GM21529 (cell line): ENCODE measurements at regions not wholly inside any gene's neighbourhood (a gene's known extent, or its start where the extent isn't known, plus 50 kb on each side); places are given as distances from the start of the nearest gene placed in this dataset.
"Not testable (repeated sequence)": the region's sequence is repeated elsewhere in the genome, so short reads cannot be mapped to it uniquely, and the experiment has no call there.

ENCODE experiments used
- ATAC-seq: cut with Tn5 transposase; IDR thresholded peaks from one replicate; pipeline ENCODE4 v1.9.1; 2021; ENCODE audit not compliant: unreplicated experiment

- ATAC-seq: no peak
Observed at GRCh38 chr1:172914501-172915144, 136.1 kb downstream of the TNFSF18 start.

- ATAC-seq: no peak
Observed at GRCh38 chr1:172915271-172915670, 135.5 kb downstream of the TNFSF18 start.

GRCh38 chr1:172916116-172916515, 134.6 kb downstream of the TNFSF18 start:
- no peak for ATAC-seq

- ATAC-seq: no peak
Observed at GRCh38 chr1:172917972-172918371, 132.8 kb downstream of the TNFSF18 start.

- no peak for ATAC-seq
Observed at GRCh38 chr1:172918478-172918877, 132.3 kb downstream of the TNFSF18 start.

- ATAC-seq: no peak
Observed at GRCh38 chr1:172926070-172926469, 124.7 kb downstream of the TNFSF18 start.

GRCh38 chr1:172928412-172928811, 122.3 kb downstream of the TNFSF18 start:
- no peak for ATAC-seq

GRCh38 chr1:172929006-172929405, 121.7 kb downstream of the TNFSF18 start:
- ATAC-seq: no peak

- ATAC-seq: no peak
Observed at GRCh38 chr1:172930142-172930541, 120.6 kb downstream of the TNFSF18 start.

GRCh38 chr1:172931340-172931739, 119.4 kb downstream of the TNFSF18 start:
- ATAC-seq: no peak

GRCh38 chr1:172931761-172932160, 119.0 kb downstream of the TNFSF18 start:
- no peak for ATAC-seq

- ATAC-seq: no peak
Observed at GRCh38 chr1:172932981-172933380, 117.8 kb downstream of the TNFSF18 start.

- ATAC-seq: no peak
Observed at GRCh38 chr1:172934417-172934762, 116.4 kb downstream of the TNFSF18 start.

- no peak for ATAC-seq
Observed at GRCh38 chr1:172935062-172935592, 115.6 kb downstream of the TNFSF18 start.

GRCh38 chr1:172936088-172936645, 114.6 kb downstream of the TNFSF18 start:
- no peak for ATAC-seq

GRCh38 chr1:172938681-172939080, 112.1 kb downstream of the TNFSF18 start:
- ATAC-seq: no peak

- no peak for ATAC-seq
Observed at GRCh38 chr1:172939475-172939874, 111.3 kb downstream of the TNFSF18 start.

GRCh38 chr1:172940174-172940855, 110.4 kb downstream of the TNFSF18 start:
- ATAC-seq: no peak

GRCh38 chr1:172941471-172941870, 109.3 kb downstream of the TNFSF18 start:
- ATAC-seq: no peak

GRCh38 chr1:172941945-172942344, 108.8 kb downstream of the TNFSF18 start:
- no peak for ATAC-seq

- not testable (repeated sequence) for ATAC-seq
Observed at GRCh38 chr1:172943138-172943537, 107.6 kb downstream of the TNFSF18 start.

- no peak for ATAC-seq
Observed at GRCh38 chr1:172944931-172945330, 105.8 kb downstream of the TNFSF18 start.
